ENCODE measurements at regions not wholly inside any gene's neighbourhood (a gene's known extent, or its start where the extent isn't known, plus 50 kb on each side); places are given as distances from the start of the nearest gene placed in this dataset.

- no peak for DNase-seq
Observed at GRCh38 chr10:123560301-123561140, 105.6 kb upstream of the GPR26 start.

- DNase-seq, result no peak
Observed at GRCh38 chr10:123561141-123561440, 105.1 kb upstream of the GPR26 start.

GRCh38 chr10:123562387-123562786, 103.8 kb upstream of the GPR26 start:
- DNase-seq, result no peak

- DNase-seq, result no peak
Observed at GRCh38 chr10:123562811-123563580, 103.2 kb upstream of the GPR26 start.

GRCh38 chr10:123563581-123563855, 102.6 kb upstream of the GPR26 start:
- DNase-seq, result no peak

DNA sequence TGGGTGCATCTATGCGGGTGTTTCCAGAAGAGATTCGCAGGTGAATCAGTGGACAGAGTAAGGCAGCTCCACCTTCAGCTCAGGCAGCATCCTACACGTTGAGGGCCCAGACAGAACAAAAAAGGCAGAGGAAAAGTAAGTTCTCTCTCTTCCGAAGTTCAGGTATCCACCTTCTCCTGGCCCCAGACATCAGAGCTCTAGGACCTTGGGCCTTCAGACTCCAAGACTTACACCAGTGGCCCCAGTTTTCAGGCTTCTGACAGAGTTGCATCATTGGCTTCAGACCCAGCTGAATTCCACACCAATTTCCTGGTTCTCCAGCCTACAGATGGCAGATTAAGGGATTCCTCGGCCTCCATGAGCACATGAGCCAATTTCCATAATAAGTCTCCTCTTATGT, 102.2 kb upstream of the GPR26 start:
- no peak for DNase-seq

DNA sequence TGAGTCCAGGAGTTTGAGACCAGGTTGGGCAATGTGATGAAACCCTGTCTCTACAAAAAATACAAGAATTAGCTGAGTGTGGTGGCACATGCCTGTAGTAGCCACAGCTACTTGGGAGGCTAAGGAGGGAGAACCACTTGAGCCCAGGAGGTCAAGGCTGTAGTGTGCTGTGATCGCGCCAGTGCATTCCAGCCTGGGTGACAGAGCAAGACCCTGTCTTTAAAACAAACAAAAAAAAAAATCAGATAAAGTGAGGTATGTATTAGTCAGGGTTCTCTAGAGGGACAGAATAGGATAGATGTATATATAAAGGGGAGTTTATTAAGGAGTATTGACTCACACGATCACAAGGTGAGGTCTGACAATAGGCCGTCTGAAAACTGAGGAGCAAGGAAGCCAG, 101.5 kb upstream of the GPR26 start:
- no peak for DNase-seq

DNA sequence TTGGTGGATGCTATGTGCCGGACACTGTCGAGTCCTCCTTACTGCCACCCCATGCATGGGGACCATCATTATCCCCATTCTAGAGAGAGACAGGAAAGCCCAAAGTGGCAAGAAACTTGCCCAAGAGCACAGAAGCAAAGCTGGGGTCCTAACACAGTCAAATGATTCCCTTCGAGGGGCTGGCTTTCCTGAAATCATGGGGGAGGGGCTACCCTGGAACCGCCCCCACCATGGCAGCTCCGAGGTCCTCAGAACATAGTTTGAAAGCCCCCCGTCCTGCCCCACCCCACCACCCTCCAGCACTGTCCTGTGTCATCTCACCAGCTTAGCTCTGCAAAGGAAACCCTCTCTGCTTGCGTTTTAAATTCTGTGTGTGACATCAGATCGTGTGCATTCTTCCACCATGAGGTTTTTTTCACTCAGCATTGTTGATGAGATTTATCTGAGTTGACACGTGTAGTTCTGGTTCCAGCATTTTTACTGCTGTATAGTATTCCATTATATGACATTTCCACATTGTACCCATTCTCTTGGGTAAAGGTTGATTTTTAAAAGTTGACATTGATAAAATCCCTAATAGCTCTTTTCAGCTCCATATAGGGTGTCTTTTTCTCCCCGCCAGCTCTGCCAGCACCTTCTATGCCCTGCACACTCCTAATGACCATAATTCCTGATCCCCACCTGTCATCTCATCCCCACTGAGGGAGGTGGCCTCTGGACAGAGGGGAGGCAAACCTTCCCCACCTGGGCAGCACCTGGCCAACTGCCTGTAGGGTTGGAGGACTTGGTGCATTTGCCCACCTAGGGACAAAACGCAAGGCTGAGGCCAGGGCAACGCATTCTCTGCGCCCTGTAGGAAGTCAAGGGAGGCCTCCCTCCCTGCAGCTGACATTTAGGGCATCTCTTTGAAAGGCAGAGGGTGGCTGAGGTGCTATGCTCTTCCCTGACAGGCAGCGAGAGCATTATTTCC, 100.2 kb upstream of the GPR26 start:
- DNase-seq, result no peak

- DNase-seq, result no peak
Observed at GRCh38 chr10:123567984-123568739, 98.0 kb upstream of the GPR26 start.

GRCh38 chr10:123568751-123569150, 97.4 kb upstream of the GPR26 start:
- no peak for DNase-seq

- DNase-seq, result no peak
Observed at GRCh38 chr10:123569436-123570035, 96.6 kb upstream of the GPR26 start.

DNA sequence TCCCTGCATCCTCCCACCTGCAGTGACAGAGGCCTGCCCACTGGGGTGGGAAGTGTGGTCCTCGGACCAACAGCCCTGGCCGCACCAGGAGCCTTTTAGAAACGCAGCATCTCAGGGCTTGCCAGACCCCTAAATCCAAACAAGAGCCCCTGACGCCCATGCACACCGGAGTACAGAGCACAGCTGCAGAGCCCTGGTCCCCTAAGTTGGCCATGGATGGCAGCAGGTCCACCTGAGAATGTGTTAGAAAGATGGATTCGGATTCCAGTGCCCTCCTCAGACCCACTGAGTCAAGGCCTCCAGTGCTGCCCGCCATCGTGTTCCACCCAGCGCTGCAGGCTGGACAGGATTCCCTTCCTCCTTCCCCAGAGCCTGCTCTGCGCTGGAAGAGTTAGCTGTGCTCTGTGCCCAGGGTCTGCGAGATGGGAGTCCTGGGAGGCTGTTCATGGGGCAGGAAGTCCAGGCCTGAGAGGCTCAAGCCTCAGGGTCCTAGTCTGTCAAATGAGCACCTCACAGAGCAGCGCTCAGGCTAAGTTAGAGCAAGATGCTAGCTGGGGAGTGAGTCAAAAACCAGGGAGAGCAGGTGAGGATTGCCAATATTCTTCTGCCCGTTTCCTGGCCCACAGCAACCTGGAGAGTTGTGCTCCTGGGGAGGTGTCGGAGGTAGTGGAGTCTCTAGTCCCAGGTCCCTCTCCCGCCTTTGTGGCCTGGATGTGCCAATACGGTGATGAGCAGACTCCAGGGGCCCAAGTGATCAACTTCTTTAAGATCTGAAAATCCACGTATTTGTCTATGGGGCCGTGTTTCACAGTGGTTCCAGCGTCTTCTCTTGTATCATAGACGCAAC, 95.9 kb upstream of the GPR26 start:
- no peak for DNase-seq

DNA sequence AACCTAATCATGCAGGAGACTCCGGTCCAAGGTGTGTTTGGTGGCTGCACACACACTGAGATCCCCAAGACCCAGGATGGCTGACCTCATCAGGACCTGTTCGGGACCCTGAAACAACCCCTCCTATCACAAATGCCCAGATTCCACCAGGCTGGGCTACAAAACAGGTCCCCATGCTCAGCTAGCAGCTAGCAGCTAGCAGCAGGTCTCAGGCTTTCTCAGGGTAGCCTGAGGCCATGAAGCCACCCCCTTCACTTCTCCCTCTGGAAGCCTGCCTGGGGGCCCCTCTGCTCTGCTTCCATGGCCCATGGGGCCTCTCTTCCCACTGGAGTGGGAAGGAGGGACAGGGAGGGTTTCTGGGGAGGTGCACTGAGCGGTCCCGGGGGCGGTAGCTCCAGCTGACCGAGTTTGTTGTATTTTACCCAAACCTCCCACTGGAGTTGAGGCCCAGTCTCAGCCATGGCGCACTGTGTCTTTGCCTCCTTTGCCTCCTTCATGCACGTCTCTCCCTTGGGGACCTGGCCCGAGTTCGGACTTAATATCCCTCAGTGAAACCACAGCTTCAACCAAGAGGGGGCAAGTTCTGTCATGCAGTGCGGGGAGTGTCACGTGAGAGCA, 95.1 kb upstream of the GPR26 start:
- no peak for DNase-seq

GRCh38 chr10:123571978-123572377, 94.2 kb upstream of the GPR26 start:
- no peak for DNase-seq

GRCh38 chr10:123573236-123574108, 92.7 kb upstream of the GPR26 start:
- peak; percentile 13 to 27 for DNase-seq

DNA sequence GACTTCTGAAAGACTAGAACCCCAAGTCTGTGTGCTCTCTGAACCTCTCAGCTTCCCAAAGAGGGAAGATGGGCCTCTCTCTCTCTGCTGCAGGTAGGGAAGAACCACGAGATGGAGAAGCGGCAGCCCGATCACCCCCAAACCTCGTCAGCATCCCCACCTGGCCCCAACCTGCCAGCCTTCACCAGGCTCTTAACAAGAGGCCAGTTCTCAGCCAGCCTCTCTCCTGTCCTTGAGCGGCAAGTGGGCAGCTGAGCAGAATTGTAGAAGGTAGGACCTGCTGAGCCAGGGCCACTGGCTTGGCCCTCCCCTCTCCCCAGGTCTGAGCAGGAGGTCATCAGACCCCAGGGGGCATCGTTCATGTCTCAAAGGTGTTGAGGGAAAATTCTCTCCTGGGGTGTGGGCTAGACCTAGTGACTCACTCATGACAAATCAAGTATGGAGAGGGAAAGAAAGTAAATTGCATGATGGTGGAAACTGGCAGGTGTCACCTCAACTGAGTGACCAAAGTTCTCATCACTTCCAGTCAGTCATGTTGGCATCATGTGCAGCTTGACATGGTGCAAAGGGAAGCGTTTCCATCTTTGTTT, 92.0 kb upstream of the GPR26 start:
- no peak for DNase-seq

GRCh38 chr10:123575105-123575504, 91.0 kb upstream of the GPR26 start:
- DNase-seq, result no peak

DNA sequence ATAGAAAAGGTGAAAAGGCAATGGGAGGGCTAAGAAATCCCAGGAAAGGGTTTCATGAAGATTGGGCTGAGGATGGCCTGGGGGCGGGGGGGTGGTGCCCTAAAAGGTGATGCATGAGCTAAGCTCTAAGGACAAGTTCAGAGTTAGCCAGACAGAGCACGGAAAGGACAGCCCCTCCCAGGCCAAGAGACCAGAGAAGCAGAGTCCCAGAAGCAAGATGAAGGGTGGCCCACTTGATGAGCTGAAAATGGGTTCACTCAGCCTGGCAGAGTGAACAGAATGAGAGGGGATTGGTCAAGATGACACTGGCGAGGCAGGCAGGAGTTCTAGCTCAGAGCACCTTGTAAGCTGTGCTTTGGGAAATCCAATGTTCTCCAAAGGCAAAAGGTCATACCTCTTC, 89.4 kb upstream of the GPR26 start:
- no peak for DNase-seq

DNA sequence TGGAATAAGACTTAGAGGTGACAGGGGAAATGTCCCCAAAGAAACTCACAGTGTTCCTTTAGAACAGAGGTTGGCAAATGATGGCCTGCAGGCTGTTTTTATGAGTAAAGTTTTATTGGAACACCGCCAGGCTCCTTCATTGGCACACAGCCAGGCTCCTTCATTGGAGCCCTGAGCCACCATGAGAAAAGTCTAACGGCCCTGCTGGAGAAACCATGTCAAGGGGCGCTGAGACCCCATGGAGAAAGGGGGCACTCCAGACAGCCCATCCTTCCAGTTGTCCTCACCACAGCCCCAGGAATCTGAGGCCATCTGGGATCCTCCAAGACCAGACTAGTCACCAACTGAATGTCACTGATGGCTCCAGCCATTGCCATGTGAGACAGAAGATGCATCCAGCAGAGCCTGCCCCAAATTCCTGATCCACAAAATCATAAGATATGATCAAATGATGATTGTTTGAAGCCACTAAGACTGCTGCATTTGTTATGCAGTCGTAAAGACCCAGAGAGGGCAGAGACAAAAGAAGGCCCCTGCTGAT, 88.2 kb upstream of the GPR26 start:
- DNase-seq, result no peak
